HG03135 (cell line): ENCODE measurements at regions not wholly inside any gene's neighbourhood (a gene's known extent, or its start where the extent isn't known, plus 50 kb on each side); places are given as distances from the start of the nearest gene placed in this dataset.

ENCODE experiments used
- ATAC-seq: cut with Tn5 transposase; IDR thresholded peaks from one replicate; pipeline ENCODE4 v1.9.1; 2021; ENCODE audit warnings: mild to moderate bottlenecking, moderate library complexity; ENCODE audit not compliant: unreplicated experiment

DNA sequence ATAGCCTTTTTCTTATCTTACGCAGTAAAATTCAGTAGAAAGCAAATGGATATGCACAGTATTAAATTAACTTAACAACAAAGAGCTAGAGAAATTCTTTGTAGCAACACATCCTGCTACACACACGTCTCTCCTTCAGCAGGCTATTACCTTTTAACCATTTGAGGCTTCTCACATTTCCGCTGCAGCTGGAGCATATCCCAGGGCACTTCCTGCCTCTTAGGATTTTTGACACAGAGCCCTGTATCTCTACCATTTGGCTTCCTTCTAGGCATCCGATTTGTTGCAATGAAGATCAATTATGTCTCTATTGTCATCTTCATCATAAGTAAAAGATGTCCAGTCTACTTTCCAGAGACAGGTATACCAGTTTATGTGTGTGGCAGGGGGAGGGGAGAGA, 292.4 kb upstream of the CBLB start:
- no peak for ATAC-seq

DNA sequence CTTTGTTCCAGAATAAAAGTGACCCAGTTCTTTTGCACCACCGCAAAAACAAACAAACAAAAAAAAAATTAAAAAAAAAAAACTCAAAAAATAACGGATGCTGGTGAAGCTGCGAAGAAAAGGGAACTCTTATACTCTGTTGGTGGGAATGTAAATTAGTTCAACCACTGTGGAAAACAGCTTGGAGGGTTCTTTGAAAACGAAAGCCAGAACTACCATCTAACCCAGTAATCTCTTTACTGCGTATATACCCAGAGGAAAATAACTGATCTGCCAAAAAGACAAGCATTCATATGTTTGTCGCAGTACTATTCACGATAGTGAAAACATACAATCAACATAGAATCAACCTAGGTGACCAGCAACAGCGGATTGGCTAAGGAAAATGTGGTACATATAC, 298.9 kb upstream of the CBLB start:
- ATAC-seq = no peak

DNA sequence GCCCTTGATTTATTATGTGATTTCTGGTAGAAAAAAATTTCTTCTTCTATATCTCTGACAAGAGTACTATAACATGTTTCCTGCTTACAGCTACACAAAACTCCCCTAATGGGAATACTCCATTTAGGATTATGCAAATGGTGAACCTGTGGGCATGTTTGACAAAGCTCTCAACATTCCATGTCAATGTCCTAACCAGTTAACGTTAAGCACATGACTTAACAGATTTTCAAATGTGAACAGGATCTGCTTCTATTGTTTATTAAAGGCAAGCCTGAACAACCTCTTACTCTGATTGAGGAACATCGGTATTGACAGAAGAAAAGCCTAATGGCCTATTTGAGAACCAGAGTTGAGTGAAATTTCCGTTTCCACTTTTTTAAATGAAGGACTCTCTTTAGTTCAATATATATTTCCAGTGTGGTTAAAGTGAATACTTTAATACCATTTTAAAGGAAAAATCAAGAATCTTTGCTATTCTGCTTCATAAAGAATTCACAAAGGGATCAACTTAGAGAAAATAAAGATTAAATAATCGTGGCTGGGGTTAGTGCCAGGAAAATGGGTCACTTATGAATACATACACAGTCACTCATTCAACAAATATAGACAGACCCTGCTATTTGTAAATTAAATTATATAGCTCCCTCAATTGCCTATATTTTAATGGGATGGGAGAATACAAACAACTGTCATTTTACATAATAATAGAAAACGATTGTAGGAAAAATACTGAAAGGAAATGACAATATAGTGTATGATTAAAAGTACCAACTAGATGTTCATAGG, 300.3 kb upstream of the CBLB start:
- ATAC-seq = no peak

DNA sequence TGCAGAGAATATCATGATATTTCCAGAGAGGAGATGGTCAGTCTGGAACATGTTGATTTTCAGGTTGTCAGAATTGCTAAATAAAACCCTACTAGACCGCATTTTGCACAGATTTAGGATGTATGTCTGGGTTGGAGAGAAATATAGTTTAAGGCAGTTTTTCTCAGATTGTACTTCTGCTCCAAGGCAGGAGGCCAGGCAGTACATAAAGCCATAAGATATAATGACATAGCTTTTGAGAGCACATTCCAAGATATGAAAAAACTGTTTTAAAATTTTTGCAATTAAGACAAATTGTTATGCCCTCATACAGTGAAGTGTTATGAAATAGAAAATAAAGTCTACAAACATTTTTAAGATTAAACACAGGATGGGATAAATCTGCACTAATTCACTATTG, 301.8 kb upstream of the CBLB start:
- no peak for ATAC-seq

DNA sequence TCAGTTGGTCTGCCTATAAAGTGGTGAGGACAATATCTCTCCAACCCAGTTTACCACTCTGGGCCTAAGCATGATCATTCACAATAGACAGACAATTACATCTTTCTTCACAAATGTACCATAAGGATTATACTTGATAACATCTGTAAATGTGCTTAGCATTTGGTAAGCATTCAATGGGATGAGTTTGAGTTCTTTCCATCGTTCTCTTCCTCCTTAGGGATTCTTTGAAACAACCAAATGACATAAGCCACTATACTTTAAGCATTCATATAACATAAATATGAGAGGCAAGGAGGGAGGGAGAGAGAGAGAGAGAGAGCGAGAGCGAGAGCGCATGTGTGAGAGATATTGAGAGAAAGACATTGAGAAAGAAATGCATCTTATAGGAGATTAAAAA, 303.3 kb upstream of the CBLB start:
- ATAC-seq = no peak

DNA sequence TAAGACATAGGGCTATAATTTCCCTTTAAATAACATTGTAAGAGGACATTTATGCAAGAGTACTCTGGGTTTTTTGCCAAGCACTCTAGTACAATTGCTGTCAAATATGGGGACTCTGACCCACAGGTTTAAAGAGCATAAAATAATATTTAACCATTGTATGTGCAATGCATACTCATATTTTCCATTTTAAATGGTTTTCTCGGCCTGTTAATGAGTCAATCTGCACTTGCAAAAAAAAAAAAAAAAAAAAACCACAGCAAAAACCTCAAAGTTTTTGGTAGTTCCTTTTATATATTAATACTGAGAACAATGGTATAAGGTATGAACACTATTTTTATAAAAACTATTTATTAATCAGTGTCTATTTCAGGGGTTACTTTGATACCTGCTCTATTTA, 304.0 kb upstream of the CBLB start:
- peak; percentile 64 for ATAC-seq

DNA sequence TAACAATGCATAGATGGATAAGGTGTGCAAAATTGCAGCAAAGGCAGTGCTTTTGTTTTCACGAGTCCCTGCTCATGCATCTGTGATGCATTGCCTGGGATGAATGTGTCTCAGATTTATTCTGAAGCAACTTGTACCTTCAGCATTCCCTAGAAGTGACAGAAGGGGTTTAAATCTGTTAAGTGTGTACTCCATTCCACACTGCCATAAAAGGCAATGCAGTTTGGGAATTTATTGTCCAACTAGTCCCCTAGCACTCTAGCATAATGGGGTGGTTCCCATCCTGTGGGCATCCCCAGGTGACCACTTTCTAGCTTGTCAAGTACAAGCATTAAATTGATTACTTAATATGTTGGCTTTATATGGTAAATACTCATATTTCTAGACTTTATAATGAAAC, 306.5 kb upstream of the CBLB start:
- ATAC-seq = no peak

DNA sequence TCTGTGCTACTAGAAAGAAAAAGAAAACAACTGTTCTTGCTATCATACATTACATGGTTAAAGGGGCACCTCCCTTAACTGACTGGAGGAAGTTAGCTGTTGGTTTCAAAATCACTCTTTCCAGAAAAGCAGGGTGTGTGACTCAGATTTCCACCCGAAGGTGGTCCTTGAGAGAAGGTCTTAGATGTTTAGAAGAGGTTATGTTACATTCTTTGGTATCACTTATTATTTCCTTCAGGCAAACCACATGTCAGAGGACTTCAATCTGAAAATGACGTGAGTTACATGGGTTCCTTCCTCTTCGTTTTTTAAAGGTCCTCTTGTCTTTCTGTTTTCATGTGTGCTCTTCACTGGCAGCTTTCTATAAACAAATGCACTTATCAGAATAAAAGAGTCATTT, 307.9 kb upstream of the CBLB start:
- ATAC-seq = peak; percentile 77

DNA sequence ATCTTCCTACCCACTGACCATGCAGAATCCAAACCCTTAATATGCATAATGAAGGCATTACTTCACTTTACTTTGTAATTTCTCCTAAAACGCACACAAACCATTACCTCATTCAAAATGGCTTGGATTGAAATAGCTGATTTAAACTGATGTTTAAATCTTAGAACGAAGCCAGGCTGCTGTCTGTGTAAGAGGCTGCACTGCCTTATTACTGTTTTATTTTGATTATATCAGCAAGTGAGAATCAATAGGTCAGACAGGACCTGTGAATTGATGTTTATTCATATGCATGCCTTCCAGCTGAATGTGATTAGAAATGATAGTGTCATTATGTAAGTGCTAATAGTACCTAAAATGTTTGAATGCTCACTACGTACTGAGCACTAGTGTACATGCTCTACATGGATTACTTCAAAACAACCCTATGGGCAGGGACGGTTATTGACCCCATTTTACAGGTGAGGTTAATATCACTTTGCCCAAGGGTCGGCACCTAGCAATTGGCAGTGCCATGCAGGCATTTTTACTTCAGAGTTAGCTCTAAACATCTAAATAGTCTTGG, 314.2 kb upstream of the CBLB start:
- ATAC-seq = no peak

DNA sequence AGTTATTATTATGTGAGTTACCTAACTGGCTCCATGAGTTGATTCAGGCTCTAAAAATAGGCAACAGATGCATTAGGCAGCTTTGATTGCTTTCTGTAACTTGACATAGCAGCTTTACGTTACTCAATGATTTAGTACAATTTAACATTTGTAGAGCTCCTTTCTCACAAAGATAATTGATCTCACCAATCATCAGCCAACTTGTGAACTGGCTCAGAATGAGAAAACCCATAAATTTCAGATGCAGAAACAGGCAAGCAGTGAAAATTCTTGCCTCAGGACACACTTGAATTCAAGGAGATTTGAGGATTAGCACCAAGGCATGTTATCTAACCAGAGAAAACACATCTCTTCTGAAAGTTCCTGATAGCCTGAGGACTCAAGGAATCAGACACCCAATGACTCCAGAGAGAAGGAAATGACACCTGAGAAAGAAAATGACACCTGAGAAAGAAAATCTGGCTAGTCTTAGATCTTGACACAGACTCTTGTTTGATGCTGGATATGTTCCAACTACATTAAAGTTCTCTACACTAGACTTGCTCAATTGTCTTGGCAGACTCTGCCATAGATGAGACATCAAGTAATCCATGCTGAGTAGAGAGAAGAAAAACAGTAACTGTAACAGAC, 315.1 kb upstream of the CBLB start:
- ATAC-seq = peak; percentile 45

DNA sequence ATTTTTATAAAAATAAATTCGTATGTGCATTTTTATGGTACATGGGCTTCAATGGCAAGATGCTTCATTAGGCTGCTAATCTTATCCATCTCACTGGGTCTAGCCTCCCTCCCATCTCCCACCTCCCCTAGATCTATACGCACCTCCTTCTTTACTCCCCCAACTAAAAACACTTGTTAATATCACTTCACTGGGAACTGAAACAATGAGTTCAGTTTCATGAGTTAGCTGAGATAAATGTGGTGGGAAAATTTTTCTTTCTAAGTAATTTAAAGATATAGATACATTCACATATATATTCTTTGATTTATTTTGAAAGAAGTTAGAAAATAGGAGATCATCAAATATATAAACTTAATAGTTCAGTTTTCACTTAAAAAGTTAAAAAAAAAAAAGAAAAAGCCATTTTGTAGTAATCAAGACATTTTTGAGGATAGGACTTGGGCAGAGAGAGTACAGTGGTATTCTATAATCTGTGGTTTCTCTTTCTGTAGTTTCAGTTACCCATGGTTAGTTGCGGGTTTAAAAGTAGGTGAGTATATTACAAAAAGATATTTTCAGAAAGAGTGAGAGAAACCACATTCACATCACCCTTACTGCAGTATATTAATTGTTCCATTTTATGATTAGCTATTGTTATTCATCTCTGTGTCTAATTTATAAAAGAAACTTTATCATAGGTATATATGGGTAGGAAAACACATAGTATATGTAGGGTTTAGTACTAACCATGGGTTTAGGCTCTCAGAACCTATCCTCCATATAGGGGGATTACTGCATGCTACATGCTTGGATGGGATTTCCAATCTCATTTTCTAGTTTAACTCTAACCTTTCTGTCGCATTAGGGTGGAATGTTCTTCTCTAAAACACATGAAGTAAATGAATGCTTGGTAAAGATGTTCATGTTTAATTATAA, 316.0 kb upstream of the CBLB start:
- ATAC-seq = peak; percentile 90

DNA sequence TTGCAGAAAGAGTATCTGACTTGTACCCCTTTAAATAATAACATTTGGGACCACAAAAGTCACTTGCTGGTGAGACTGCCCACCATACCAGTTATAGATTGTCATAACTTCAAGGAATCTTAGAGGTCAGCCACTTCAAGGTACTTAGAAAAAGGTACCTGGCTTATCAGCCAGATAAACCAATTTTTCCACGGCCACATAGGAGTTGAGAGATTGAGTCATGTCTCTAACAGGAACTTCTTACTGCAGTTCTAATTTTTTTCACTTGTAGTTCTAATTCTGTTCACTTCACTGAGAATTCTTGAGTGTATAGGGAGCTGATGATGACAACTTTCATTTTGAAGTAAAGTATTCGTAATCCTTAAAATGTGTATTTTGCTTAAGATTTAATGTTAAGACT, 317.1 kb upstream of the CBLB start:
- ATAC-seq = no peak

DNA sequence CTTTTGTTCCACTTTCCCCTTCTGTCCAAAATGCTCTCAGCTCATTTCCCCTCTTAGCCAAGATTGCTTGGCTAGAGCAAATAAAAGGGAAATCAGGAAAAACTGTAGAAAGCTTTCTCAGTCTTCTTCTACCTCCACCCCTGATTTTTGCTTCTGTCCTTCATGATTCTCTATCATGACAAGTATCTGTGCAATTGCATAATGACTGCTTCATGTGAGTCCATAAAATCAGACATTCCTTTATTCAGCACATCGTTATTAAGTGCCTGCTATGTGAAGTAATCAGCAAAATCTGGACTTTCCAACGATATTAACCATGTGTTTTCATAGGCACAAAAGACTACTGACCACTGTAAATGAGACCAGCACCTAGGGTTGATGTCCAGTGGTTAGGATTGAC, 321.5 kb upstream of the CBLB start:
- ATAC-seq = no peak

DNA sequence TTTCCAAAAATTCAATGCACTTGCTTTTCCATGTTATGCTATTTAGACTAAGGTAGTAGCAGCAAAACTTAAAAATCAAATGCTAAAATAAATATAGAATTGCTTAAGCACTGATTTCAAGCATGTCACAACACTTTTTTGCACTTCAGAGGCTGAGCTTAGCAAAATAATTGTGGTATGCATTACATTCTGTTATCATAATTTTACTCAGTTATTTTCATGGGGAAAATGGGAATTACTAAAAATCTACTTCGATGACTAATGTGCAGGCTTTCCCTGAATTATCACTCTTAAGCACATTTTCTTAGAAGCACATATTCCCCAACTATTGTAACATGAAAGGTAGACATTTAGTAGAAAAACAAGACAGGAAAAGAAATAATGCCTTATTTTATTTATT, 322.4 kb upstream of the CBLB start:
- ATAC-seq = no peak

DNA sequence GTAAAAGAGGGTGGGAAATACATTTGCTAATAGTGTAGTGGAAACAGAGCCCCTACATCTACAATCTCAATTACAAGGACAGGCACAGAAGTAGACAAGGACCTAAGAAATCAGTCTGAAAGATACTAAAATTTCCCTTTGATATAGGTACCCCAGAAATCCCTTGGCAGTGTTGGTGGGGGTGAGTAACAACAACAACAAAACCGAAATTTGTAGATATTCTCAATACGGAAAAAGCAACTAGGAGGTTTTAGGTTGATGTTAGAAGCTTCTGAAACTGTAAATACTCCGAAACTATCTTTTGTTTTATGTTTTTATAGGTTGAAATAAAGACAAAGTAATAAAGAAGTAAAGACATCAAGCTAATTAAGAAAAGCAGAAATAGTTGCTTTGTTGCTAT, 323.1 kb upstream of the CBLB start:
- ATAC-seq = no peak

DNA sequence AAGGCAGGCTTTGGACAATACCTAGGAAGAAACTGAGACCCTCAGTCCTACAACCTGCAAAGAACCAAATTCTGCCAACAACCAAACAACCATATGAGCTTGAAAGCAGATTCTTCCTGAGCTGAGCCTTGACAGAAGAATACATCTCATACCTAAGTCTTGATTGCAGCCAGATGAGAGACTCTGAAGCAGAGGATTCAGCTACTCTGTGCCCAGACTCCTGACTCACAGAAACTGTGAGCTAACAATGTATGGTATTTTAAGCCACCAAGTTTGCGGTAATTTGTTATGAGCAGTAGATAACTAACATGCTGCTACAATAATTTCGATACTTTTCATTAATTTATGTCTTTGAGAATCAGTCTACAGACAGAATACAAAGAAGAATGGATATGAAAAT, 325.1 kb upstream of the CBLB start:
- ATAC-seq = no peak

DNA sequence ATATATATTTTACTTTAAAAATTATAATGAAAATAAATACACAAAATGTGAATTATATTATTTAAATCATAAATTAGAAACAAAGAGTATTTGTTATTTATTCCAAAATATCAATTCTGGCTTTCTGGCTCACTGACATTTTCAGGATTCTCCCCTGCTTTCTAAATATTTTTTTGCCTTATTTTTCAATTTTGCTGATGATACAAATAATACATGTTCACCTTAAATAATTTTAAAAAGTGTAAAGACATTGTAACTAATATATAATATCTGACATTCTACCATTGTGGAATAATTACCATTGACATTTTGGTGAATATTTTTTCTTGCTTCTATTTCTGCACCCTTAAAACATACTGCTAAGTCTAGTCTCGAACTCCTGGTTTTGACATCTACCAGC, 325.9 kb upstream of the CBLB start:
- ATAC-seq = no peak

DNA sequence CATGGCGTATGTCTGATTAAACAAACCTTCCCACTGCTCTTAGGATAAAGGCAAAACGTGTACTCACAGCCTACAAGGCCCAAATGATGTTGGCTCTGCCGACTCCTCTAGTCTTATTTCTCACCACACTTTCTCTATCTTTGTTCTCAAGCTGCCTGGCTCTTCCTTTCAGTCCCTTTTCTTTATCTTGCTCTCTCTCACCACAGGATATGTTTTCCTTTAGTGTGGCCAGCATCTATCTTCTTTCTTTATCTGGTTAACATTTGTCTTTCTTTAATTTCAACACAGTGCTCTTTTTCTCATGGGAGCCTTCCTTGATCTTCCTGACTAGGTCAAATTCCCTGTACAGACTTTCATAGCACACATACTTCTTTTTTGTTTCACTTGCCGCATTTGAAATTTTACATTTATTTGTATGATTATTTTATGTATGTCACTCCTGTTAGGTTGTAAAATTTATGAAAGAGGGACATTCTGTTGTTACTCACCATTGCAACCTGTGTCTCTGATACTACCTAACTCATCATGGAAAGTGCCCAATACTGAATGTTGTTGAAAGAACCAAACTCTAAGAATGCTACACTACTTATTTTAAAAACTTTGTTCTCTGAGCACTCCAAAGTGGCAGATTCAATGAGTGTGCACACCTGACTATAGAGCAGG, 328.9 kb upstream of the CBLB start:
- ATAC-seq = no peak

DNA sequence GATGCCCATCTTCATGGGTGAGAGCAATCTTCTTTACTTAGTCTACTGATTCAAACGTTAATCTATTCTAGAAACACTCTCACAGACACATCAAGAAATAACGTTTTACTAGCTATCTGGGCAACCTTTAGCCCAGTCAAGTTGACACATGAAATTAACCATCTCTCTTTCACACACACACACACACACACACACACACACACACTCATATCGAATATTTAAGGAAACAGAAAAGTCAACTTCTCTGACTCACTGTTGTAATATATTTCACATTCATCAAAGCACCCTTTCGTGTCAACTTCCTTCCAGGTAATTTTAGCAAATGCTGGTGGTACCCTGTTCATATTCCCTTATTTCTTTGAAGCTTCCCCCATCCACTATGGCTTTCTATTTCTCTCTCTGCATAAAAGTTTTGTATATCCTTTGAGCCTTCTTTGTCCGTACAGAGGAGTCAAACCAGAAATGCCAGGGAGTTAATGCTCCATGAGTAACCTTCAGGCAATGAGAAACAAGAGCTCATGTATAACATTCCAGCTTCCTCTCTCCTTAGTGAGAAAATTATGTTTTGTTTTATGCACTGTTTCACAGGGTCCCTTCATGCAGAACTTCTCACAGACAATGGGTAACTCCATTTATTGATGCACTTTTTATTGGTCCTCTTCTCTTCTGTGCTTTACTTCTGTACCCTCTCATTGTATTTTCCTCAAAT, 335.5 kb upstream of the CBLB start:
- ATAC-seq = no peak

DNA sequence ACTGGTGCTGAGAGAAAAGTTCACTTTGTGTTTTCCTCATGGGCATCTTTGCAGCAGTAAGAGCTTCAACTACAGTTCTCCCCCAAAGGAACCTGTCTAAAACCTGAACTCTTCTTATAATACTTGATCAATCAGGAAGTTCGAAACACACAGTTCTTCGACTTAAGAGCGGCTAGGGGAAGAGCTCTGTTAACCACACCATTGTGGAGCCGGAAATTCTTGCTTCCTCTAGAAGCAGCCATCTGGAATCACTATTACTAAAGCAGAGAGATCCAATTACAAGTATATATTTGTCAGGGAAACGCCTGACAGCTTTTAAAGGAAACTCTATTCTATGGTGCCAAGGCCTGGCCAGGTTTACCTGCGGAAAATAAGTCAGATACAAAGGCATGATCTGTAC, 337.3 kb upstream of the CBLB start:
- ATAC-seq = peak; percentile 73
